HEK293 (cell line): ENCODE measurements at regions not wholly inside any gene's neighbourhood (a gene's known extent, or its start where the extent isn't known, plus 50 kb on each side); places are given as distances from the start of the nearest gene placed in this dataset.

Source experiments
- CTCF ChIA-PET: fragments of 350-600 bp; formaldehyde crosslinking; extraction: SDS; loops from one replicate; lab custom pipeline; 2021; ENCODE audit warnings: antibody characterized with exemption; lab: Yijun Ruan, JAX
- POLR2A ChIA-PET: fragments of 300-600 bp; formaldehyde crosslinking; extraction: SDS; loops from one replicate; lab custom pipeline; 2020; ENCODE audit warnings: antibody characterized with exemption, inconsistent platforms; lab: Yijun Ruan, JAX
- H3K27ac ChIP-seq: fragments of 200-500 bp; sonication (Bioruptor generic); 2 replicates; pipeline ENCODE4 v1.5.1; 2014; ENCODE audit warnings: low read depth, low read length, control low read depth, inconsistent platforms; ENCODE audit errors: extremely low read depth
- H3K36me3 ChIP-seq, 2 experiments: fragments of 200-500 bp in 1 of 2; sonication (Bioruptor generic) in 1 of 2; 1 replicate in 1 of 2; 2 replicates in 1 of 2; pipeline ENCODE4 v1.5.1; 2014 to 2017; ENCODE audit warnings: inconsistent platforms in 2 of 2, low read length in 2 of 2; ENCODE audit not compliant: control insufficient read depth in 2 of 2, insufficient read depth in 1 of 2
- H3K4me1 ChIP-seq: fragments of 200-500 bp; sonication (Bioruptor generic); 2 replicates; pipeline ENCODE4 v1.5.1; 2014; ENCODE audit warnings: mild to moderate bottlenecking, low read length, inconsistent platforms; ENCODE audit not compliant: control insufficient read depth, insufficient read depth
- H3K4me3 ChIP-seq: 2 replicates; pipeline ENCODE4 v1.5.1; 2011; ENCODE audit warnings: low read depth, mild to moderate bottlenecking, control low read depth, low read length, moderate library complexity
- H3K9me3 ChIP-seq: fragments of 200-500 bp; sonication (Bioruptor generic); 2 replicates; pipeline ENCODE4 v1.5.1; 2014; ENCODE audit warnings: low read depth, low read length, inconsistent platforms; ENCODE audit not compliant: control insufficient read depth, insufficient read depth
- IKZF3 ChIP-seq: fragments of 450-650 bp; IDR thresholded peaks from 2 replicates; pipeline ENCODE4 v1.5.0; 2018; ENCODE audit warnings: missing biosample characterization, mild to moderate bottlenecking, missing genetic modification characterization, moderate library complexity
- KLF1 ChIP-seq: fragments of 450-650 bp; formaldehyde crosslinking; IDR thresholded peaks from 2 replicates; pipeline ENCODE4 v1.5.1; 2016; ENCODE audit warnings: missing biosample characterization, missing genetic modification characterization
- OSR2 ChIP-seq: fragments of 450-650 bp; formaldehyde crosslinking; IDR thresholded peaks from 2 replicates; pipeline ENCODE4 v1.5.1; 2016; ENCODE audit warnings: missing biosample characterization, missing genetic modification characterization
- PRDM2 ChIP-seq: fragments of 450-650 bp; formaldehyde crosslinking; IDR thresholded peaks from 2 replicates; pipeline ENCODE4 v1.5.1; 2016; ENCODE audit warnings: missing biosample characterization, missing genetic modification characterization, borderline replicate concordance
- SP2 ChIP-seq: fragments of 450-650 bp; formaldehyde crosslinking; IDR thresholded peaks from 2 replicates; pipeline ENCODE4 v1.5.1; 2016; ENCODE audit warnings: missing biosample characterization, missing genetic modification characterization
- ZBTB17 ChIP-seq: fragments of 450-650 bp; formaldehyde crosslinking; IDR thresholded peaks from 2 replicates; pipeline ENCODE4 v1.5.1; 2016; ENCODE audit warnings: missing biosample characterization, missing genetic modification characterization
- ZFP69B ChIP-seq: fragments of 450-650 bp; formaldehyde crosslinking; IDR thresholded peaks from 2 replicates; pipeline ENCODE4 v1.5.1; 2016; ENCODE audit warnings: missing biosample characterization, missing genetic modification characterization
- ZNF114 ChIP-seq: fragments of 450-650 bp; formaldehyde crosslinking; IDR thresholded peaks from 2 replicates; pipeline ENCODE4 v1.5.0; 2017; ENCODE audit warnings: missing biosample characterization, missing genetic modification characterization
- ZNF140 ChIP-seq: fragments of 450-650 bp; formaldehyde crosslinking; IDR thresholded peaks from 2 replicates; pipeline ENCODE4 v1.5.1; 2016; ENCODE audit warnings: missing biosample characterization, missing genetic modification characterization
- ZNF169 ChIP-seq: fragments of 450-650 bp; formaldehyde crosslinking; IDR thresholded peaks from 2 replicates; pipeline ENCODE4 v1.5.1; 2016; ENCODE audit warnings: missing biosample characterization, missing genetic modification characterization
- ZNF239 ChIP-seq: fragments of 450-650 bp; formaldehyde crosslinking; IDR thresholded peaks from 2 replicates; pipeline ENCODE4 v1.5.1; 2016; ENCODE audit warnings: missing biosample characterization, missing genetic modification characterization
- ZNF248 ChIP-seq: fragments of 450-650 bp; formaldehyde crosslinking; IDR thresholded peaks from 2 replicates; pipeline ENCODE4 v1.5.1; 2017; ENCODE audit warnings: missing biosample characterization, missing genetic modification characterization
- ZNF274 ChIP-seq, 2 experiments: fragments of 200-500 bp in 1 of 2; fragments of 450-650 bp in 1 of 2; sonication (Bioruptor generic) in 1 of 2; formaldehyde crosslinking in 1 of 2; IDR thresholded peaks; 2 replicates each; pipeline versions ENCODE4 v1.5.1 to v1.6.1; 2014 to 2016; ENCODE audit warnings: borderline replicate concordance in 1 of 2, inconsistent platforms in 1 of 2, low read length in 1 of 2, missing biosample characterization in 1 of 2, missing genetic modification characterization in 1 of 2
- ZNF335 ChIP-seq: fragments of 450-650 bp; formaldehyde crosslinking; conservative IDR thresholded peaks from 2 replicates; pipeline ENCODE4 v1.5.1; 2016; ENCODE audit warnings: missing biosample characterization, missing genetic modification characterization
- ZNF433 ChIP-seq: fragments of 450-650 bp; formaldehyde crosslinking; IDR thresholded peaks from 2 replicates; pipeline ENCODE4 v1.5.1; 2016; ENCODE audit warnings: missing biosample characterization, missing genetic modification characterization, low read depth
- ZNF555 ChIP-seq: fragments of 450-650 bp; formaldehyde crosslinking; conservative IDR thresholded peaks from 2 replicates; pipeline ENCODE4 v1.5.1; 2017; ENCODE audit warnings: missing biosample characterization, mild to moderate bottlenecking, missing genetic modification characterization, inconsistent platforms
- ZNF623 ChIP-seq: fragments of 450-650 bp; formaldehyde crosslinking; IDR thresholded peaks from 2 replicates; pipeline ENCODE4 v1.5.1; 2016; ENCODE audit warnings: missing biosample characterization, missing genetic modification characterization
- ZNF626 ChIP-seq: fragments of 450-650 bp; sonication (Bioruptor Pico); formaldehyde crosslinking; IDR thresholded peaks from 2 replicates; pipeline ENCODE4 v1.5.1; 2018; ENCODE audit warnings: missing biosample characterization, missing genetic modification characterization, inconsistent platforms
- ZNF670 ChIP-seq: fragments of 450-650 bp; formaldehyde crosslinking; IDR thresholded peaks from 2 replicates; pipeline ENCODE4 v1.5.1; 2016; ENCODE audit warnings: missing biosample characterization, missing genetic modification characterization, low read depth
- ZNF76 ChIP-seq: fragments of 450-650 bp; formaldehyde crosslinking; IDR thresholded peaks from 2 replicates; pipeline ENCODE4; 2016; ENCODE audit warnings: low read depth, missing biosample characterization, missing genetic modification characterization, borderline replicate concordance
- ZNF777 ChIP-seq: fragments of 450-650 bp; formaldehyde crosslinking; IDR thresholded peaks from 2 replicates; pipeline ENCODE4 v1.5.1; 2017; ENCODE audit warnings: missing biosample characterization, missing genetic modification characterization, borderline replicate concordance
- ZSCAN16 ChIP-seq: fragments of 450-650 bp; formaldehyde crosslinking; IDR thresholded peaks from 2 replicates; pipeline ENCODE4 v1.5.1; 2016; ENCODE audit warnings: missing biosample characterization, missing genetic modification characterization
- TF ChIP-seq, protein P1 (sequence below): fragments of 450-650 bp; formaldehyde crosslinking; optimal IDR thresholded peaks from 2 replicates; pipeline ENCODE3; 2016; ENCODE audit warnings: missing biosample characterization, mild to moderate bottlenecking, missing genetic modification characterization
- TF ChIP-seq, protein P2 (sequence below): fragments of 450-650 bp; formaldehyde crosslinking; IDR thresholded peaks from 2 replicates; pipeline ENCODE4 v1.5.1; 2016; ENCODE audit warnings: missing biosample characterization, missing genetic modification characterization
- TF ChIP-seq, protein P3 (sequence below): fragments of 450-650 bp; formaldehyde crosslinking; conservative IDR thresholded peaks from 2 replicates; pipeline ENCODE4 v1.5.1; 2016; ENCODE audit warnings: low read depth, missing biosample characterization, missing genetic modification characterization

- TF ChIP-seq PRDM2: no peak
- TF ChIP-seq ZNF777 (tag by site-specific recombination): no peak
- no peak for TF ChIP-seq KLF1
- TF ChIP-seq ZNF626 (tag by site-specific recombination): no peak
- TF ChIP-seq ZNF433 (tag by site-specific recombination): no peak
- TF ChIP-seq ZNF623: no peak
- TF ChIP-seq, protein P1, sequence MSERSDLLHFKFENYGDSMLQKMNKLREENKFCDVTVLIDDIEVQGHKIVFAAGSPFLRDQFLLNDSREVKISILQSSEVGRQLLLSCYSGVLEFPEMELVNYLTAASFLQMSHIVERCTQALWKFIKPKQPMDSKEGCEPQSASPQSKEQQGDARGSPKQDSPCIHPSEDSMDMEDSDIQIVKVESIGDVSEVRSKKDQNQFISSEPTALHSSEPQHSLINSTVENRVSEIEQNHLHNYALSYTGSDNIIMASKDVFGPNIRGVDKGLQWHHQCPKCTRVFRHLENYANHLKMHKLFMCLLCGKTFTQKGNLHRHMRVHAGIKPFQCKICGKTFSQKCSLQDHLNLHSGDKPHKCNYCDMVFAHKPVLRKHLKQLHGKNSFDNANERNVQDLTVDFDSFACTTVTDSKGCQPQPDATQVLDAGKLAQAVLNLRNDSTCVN (tag by site-specific recombination): no peak
Measured at GRCh38 chr14:34093883-34094282, 143.0 kb upstream of the EGLN3 start (continued).

DNA sequence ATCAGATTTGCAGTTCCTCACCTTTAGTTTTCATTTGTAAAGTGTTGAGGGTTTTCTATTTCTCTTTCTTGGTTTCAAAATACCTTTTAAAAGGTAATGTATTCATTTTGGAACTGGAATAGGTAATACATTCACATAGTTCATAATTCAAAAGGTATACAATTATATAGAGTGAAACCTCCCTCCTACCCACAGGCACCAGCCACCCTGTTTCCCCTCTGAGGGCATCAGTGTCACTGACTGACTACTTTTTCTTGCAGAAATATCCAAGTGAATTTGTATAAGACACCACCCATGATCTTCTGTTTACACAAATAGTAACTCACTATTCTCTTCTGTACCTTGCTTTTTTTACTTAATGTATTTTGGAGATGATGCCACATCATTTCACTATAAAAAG is 139.6 kb upstream of the EGLN3 start:
- H3K27ac ChIP-seq: no peak overlapping the region
- no peaks in the 10 kb centered on the region for H3K36me3 ChIP-seq
- CTCF ChIA-PET: no interaction called here
- H3K9me3 ChIP-seq: no peaks in the 10 kb centered on the region
- H3K4me3 ChIP-seq: no peak overlapping the region
- TF ChIP-seq ZNF114 (tag by site-specific recombination): no peak
- TF ChIP-seq ZNF248: no peak
- no peak for TF ChIP-seq ZNF555 (tag by site-specific recombination)
- no peak for TF ChIP-seq ZNF274 (IDR thresholded peaks at IDR 0.05; ENCODE audit: low read length)
- TF ChIP-seq ZNF274 (tag by site-specific recombination; IDR thresholded peaks at IDR 0.05; ENCODE audit: borderline replicate concordance): no peak
- TF ChIP-seq, protein P2, sequence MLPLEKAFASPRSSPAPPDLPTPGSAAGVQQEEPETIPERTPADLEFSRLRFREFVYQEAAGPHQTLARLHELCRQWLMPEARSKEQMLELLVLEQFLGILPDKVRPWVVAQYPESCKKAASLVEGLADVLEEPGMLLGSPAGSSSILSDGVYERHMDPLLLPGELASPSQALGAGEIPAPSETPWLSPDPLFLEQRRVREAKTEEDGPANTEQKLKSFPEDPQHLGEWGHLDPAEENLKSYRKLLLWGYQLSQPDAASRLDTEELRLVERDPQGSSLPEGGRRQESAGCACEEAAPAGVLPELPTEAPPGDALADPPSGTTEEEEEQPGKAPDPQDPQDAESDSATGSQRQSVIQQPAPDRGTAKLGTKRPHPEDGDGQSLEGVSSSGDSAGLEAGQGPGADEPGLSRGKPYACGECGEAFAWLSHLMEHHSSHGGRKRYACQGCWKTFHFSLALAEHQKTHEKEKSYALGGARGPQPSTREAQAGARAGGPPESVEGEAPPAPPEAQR (tag by site-specific recombination): no peak
- TF ChIP-seq, protein P3, sequence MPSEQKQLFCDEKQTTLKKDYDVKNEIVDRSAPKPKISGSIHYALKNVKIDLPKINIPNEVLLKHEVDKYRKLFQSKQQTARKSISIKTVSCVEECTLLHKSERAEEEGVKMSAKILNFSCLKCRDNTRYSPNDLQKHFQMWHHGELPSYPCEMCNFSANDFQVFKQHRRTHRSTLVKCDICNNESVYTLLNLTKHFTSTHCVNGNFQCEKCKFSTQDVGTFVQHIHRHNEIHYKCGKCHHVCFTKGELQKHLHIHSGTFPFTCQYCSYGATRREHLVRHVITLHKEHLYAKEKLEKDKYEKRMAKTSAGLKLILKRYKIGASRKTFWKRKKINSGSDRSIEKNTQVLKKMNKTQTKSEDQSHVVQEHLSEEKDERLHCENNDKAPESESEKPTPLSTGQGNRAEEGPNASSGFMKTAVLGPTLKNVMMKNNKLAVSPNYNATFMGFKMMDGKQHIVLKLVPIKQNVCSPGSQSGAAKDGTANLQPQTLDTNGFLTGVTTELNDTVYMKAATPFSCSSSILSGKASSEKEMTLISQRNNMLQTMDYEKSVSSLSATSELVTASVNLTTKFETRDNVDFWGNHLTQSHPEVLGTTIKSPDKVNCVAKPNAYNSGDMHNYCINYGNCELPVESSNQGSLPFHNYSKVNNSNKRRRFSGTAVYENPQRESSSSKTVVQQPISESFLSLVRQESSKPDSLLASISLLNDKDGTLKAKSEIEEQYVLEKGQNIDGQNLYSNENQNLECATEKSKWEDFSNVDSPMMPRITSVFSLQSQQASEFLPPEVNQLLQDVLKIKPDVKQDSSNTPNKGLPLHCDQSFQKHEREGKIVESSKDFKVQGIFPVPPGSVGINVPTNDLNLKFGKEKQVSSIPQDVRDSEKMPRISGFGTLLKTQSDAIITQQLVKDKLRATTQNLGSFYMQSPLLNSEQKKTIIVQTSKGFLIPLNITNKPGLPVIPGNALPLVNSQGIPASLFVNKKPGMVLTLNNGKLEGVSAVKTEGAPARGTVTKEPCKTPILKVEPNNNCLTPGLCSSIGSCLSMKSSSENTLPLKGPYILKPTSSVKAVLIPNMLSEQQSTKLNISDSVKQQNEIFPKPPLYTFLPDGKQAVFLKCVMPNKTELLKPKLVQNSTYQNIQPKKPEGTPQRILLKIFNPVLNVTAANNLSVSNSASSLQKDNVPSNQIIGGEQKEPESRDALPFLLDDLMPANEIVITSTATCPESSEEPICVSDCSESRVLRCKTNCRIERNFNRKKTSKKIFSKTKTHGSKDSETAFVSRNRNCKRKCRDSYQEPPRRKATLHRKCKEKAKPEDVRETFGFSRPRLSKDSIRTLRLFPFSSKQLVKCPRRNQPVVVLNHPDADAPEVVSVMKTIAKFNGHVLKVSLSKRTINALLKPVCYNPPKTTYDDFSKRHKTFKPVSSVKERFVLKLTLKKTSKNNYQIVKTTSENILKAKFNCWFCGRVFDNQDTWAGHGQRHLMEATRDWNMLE (tag by site-specific recombination): no peak
- TF ChIP-seq IKZF3 (tag by site-specific recombination): no peak
- TF ChIP-seq ZNF140 (tag by site-specific recombination): no peak
- no peak for TF ChIP-seq SP2 (tag by site-specific recombination)
- TF ChIP-seq ZBTB17 (tag by site-specific recombination): no peak
- TF ChIP-seq ZNF670 (tag by site-specific recombination): no peak
- TF ChIP-seq OSR2 (tag by site-specific recombination): no peak
- TF ChIP-seq ZNF169 (tag by site-specific recombination): no peak
- TF ChIP-seq ZSCAN16 (tag by site-specific recombination): no peak
- TF ChIP-seq ZNF335 (tag by site-specific recombination): no peak
- TF ChIP-seq ZNF239 (tag by site-specific recombination): no peak
- TF ChIP-seq ZNF76: no peak
- TF ChIP-seq ZFP69B (tag by site-specific recombination): no peak
- POLR2A ChIA-PET: no interaction called here
- no peaks in the 10 kb centered on the region for H3K4me1 ChIP-seq
